ENCODE measurements at regions not wholly inside any gene's neighbourhood (a gene's known extent, or its start where the extent isn't known, plus 50 kb on each side); places are given as distances from the start of the nearest gene placed in this dataset.

DNA sequence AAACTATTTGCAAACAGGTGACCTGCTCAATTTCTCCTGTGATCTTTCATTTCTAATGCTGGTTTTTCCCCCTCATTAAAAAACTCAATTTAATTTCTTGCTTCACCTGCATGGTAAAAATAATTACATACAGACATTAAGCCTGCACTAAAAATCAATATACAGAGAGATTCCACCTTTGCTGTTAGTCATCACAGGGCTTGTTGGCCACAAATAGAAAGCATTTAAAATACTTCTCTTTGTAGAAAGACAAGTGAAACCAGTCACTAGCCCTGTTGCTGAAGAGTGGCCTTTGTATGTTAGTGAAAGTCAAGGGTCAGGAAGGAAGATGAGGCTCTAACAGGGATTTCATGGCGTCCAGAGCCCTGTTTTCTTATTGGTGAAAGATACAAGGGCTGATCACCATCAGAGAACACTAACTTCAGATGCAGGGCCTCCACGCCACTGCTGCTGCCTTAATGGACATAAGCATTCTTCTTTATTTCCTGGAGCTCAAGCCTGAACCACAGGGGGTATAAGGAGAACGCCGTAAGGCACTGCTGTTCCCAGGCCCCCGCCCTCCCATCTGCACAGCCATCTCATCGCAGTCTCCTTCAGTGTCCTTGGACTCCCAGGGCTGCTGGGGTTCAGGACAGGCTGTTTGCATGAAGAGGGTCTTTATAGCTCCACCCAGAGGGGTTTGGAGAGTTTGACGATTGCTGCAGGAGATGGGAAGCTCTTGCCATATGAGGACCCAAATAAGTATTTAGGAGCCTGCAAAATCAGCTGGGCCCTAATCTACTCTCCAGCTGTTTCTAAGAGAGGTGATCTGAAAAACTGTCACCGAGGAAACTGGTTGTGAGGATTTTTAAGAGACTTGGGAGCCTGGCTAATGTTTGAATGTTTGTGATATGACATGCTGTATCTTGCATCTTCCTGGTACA is 117.3 kb upstream of the IRF2BP2 start:
- TF ChIP-seq POLR2A (IDR thresholded peaks at IDR 0.05; ENCODE audit: low read length) (no peak), GATA1 (IDR thresholded peaks at IDR 0.05; ENCODE audit: low read depth, low read length) (no peak)
